Naive thymus-derived CD4-positive, alpha-beta T cell (primary cell): ENCODE measurements at regions not wholly inside any gene's neighbourhood (a gene's known extent, or its start where the extent isn't known, plus 50 kb on each side); places are given as distances from the start of the nearest gene placed in this dataset.

Experiments used
- ATAC-seq: fragments of 150-1000 bp; cut with Tn5 transposase; 2 replicates; pipeline ENCODE4 v1.10.0; 2021; ENCODE audit warnings: mild to moderate bottlenecking, moderate library complexity
- CTCF ChIA-PET: fragments of 350-600 bp; sonication (Branson Sonifier 250); formaldehyde crosslinking; loops from one replicate; lab custom pipeline; 2021; ENCODE audit warnings: antibody characterized with exemption; lab: Charles Lee
- POLR2A ChIA-PET: fragments of 350-600 bp; sonication (Branson Sonifier 250); formaldehyde crosslinking; loops from one replicate; lab custom pipeline; 2021; ENCODE audit warnings: antibody characterized with exemption, inconsistent platforms; lab: Charles Lee
- DNase-seq, 9 donors: peaks; one replicate each; pipeline versions ENCODE4 v3.0.0 to v3.0.0-alpha.2; 2020 to 2022; ENCODE audit warnings: mixed read lengths in 1 of 9
- H3K27ac ChIP-seq: one replicate; pipeline ENCODE4 v1.7.0; 2013; ENCODE audit warnings: mild to moderate bottlenecking, low read depth, low read length, moderate library complexity
- H3K27me3 ChIP-seq, 2 donors: one replicate each; pipeline ENCODE4 v1.7.0; 2013; ENCODE audit warnings: low read length in 2 of 2, mild to moderate bottlenecking in 2 of 2, moderate library complexity in 2 of 2; ENCODE audit not compliant: control insufficient read depth in 2 of 2, insufficient read depth in 2 of 2
- H3K36me3 ChIP-seq, 3 experiments: 1 replicate in 2 of 3; 2 replicates in 1 of 3; pipeline ENCODE4 v1.7.0; 2013; ENCODE audit warnings: low read length in 3 of 3, mild to moderate bottlenecking in 3 of 3, moderate library complexity in 1 of 3; ENCODE audit not compliant: insufficient read depth in 3 of 3, control insufficient read depth in 2 of 3
- H3K4me1 ChIP-seq, 2 donors: one replicate each; pipeline ENCODE4 v1.7.0; 2013; ENCODE audit warnings: low read length in 2 of 2, mild to moderate bottlenecking in 2 of 2, moderate library complexity in 1 of 2; ENCODE audit not compliant: control insufficient read depth in 2 of 2, insufficient read depth in 2 of 2
- H3K4me3 ChIP-seq: 2 replicates; pipeline ENCODE4 v1.7.0; 2013; ENCODE audit warnings: mild to moderate bottlenecking, low read length
- H3K9me3 ChIP-seq, 3 experiments: 1 replicate in 2 of 3; 2 replicates in 1 of 3; pipeline ENCODE4 v1.7.0; 2013; ENCODE audit warnings: low read length in 3 of 3; ENCODE audit not compliant: control insufficient read depth in 2 of 3
- H3K27ac Mint-ChIP-seq, 9 donors: one replicate each; pipeline ENCODE4 v1.8.0; 2020 to 2022; ENCODE audit warnings: mixed read lengths in 9 of 9, mild to moderate bottlenecking in 8 of 9, moderate library complexity in 5 of 9, inconsistent platforms in 2 of 9
- H3K27me3 Mint-ChIP-seq, 5 donors: one replicate each; pipeline ENCODE4 v1.8.0; 2021 to 2022; ENCODE audit warnings: mixed read lengths in 5 of 5, mild to moderate bottlenecking in 1 of 5
- H3K36me3 Mint-ChIP-seq, 5 donors: one replicate each; pipeline ENCODE4 v1.8.0; 2020 to 2022; ENCODE audit warnings: mixed read lengths in 5 of 5, mild to moderate bottlenecking in 3 of 5, inconsistent platforms in 1 of 5
- H3K4me1 Mint-ChIP-seq, 7 donors: one replicate each; pipeline ENCODE4 v1.8.0; 2020 to 2022; ENCODE audit warnings: mixed read lengths in 7 of 7, mild to moderate bottlenecking in 3 of 7, inconsistent platforms in 1 of 7
- H3K4me3 Mint-ChIP-seq, 10 donors: one replicate each; pipeline ENCODE4 v1.8.0; 2020 to 2022; ENCODE audit warnings: mild to moderate bottlenecking in 10 of 10, mixed read lengths in 10 of 10, moderate library complexity in 6 of 10, inconsistent platforms in 2 of 10
- H3K9me3 Mint-ChIP-seq, 11 donors: one replicate each; pipeline ENCODE4 v1.8.0; 2020 to 2022; ENCODE audit warnings: mixed read lengths in 11 of 11, mild to moderate bottlenecking in 4 of 11, inconsistent platforms in 1 of 11, moderate library complexity in 1 of 11
- intact Hi-C, 2 donors: fragments of 100-400 bp; cut with micrococcal nuclease; formaldehyde crosslinking; loops; one replicate each; pipeline ENCODE4 v1.15.1; 2023

DNA sequence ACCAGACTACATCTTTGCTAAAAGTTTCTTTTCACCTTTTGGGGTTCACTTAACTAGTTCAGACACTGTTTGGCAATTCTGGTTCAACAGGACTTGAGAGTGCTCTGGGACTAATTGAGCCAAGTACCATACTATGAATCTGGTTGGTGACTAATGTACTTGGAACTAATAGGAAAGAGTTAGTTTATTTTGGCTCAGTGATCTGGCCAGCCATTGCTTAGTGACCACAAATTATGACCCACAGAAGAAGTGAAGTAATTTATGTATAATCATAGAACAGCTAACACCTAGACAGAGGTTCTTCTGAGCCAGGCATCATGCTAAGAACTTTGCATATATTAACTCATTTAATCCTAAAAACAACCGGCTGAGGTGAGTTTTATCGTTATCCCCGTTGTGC, 126.5 kb upstream of the JCAD start:
- peaks cover 0 to 8% (median 4%) of the 10 kb centered on the region in 5 donors for H3K27me3 Mint-ChIP-seq
- no peaks in the 10 kb centered on the region for H3K36me3 Mint-ChIP-seq
- Histone ChIP-seq H3K9me3 (no peaks in the 10 kb centered on the region), H3K27ac (no peak overlapping the region), H3K36me3 (no peaks in the 10 kb centered on the region), H3K4me3 (no peak overlapping the region), H3K27me3 (no peaks in the 10 kb centered on the region), H3K4me1 (no peaks in the 10 kb centered on the region)
- no peak overlapping the region for H3K27ac Mint-ChIP-seq
- no peak overlapping the region for H3K4me3 Mint-ChIP-seq
- H3K4me1 Mint-ChIP-seq, result peaks cover 0 to 6% (median 0%) of the 10 kb centered on the region in 7 donors
- intact Hi-C loops, result no loop called here
- H3K9me3 Mint-ChIP-seq, result no peaks in the 10 kb centered on the region
- ATAC-seq, result no peak
- DNase-seq, result no peak
- POLR2A ChIA-PET, result interaction anchor here (0.7 kb wide), 1 partner anchor 15 kb away, joined by 4 read pairs; no protein-coding TSS in a partner anchor
- CTCF ChIA-PET, result no interaction called here

DNA sequence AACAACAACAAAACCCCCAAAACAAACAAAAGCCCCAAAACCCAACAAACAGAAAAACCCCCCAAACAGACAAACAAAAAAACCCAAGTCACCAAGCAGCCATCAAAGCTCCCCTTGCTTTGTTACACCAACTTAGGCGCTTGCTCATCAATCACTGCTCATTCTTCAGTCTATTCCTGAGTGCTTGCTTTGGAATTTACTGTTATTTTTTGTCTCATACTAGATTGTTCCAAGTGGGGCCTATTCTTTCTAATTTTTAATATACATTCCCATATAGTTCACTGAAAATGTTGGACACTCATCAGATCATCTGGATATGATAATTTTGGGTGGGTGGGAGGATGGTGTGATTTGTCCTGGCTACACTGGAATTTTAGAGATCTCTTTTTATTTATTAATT, 126.0 kb upstream of the JCAD start:
- CTCF ChIA-PET, result no interaction called here
- Mint-ChIP-seq H3K27ac (no peak overlapping the region), H3K9me3 (no peaks in the 10 kb centered on the region), H3K27me3 (peaks cover 0 to 8% (median 4%) of the 10 kb centered on the region in 5 donors), H3K4me3 (no peak overlapping the region), H3K4me1 (peaks cover 0 to 6% (median 0%) of the 10 kb centered on the region in 7 donors), H3K36me3 (no peaks in the 10 kb centered on the region)
- no peaks in the 10 kb centered on the region for H3K27me3 ChIP-seq
- intact Hi-C loops, result no loop called here
- no peak overlapping the region for H3K27ac ChIP-seq
- H3K4me1 ChIP-seq, result no peaks in the 10 kb centered on the region
- POLR2A ChIA-PET, result no interaction called here
- H3K36me3 ChIP-seq, result no peaks in the 10 kb centered on the region
- no peak for DNase-seq
- no peaks in the 10 kb centered on the region for H3K9me3 ChIP-seq
- no peak overlapping the region for H3K4me3 ChIP-seq
- no peak for ATAC-seq

DNA sequence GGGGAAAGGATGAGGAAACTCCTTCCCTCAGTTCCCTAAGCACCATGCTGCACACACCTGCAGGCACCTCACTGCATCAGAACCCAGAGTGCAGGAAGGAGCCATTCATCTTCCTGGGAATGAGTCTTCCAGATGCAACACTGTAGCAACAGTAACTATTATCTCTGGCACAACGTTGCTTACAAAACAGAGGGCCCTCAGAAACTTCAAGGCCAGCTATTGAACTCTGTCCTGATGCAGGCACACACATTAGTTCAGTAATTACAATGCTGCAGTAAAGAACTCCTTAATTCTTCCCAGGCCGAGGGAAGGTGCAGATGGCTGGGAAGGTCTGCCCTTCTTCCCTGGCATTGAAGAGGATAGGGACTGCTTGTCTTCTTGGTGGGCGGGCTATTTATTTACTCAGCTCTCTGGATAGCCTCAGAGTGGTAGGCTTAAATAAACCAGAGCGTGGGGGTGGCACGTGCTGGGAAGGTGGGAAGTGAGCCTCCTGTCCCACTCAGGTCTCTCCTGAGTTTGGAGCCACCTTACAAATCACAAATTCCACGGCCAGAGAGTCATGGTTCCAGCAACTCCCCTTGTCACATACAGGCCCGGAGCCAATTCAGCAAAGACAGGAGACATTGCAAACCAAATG, 125.1 kb upstream of the JCAD start:
- Mint-ChIP-seq H3K27me3 (peaks cover 0 to 13% (median 4%) of the 10 kb centered on the region in 5 donors), H3K4me1 (peaks cover 0 to 2% (median 0%) of the 10 kb centered on the region in 7 donors), H3K4me3 (no peak overlapping the region), H3K9me3 (no peaks in the 10 kb centered on the region), H3K27ac (no peak overlapping the region), H3K36me3 (no peaks in the 10 kb centered on the region)
- H3K27ac ChIP-seq, result no peak overlapping the region
- POLR2A ChIA-PET, result no interaction called here
- H3K4me3 ChIP-seq, result no peak overlapping the region
- intact Hi-C loops, result no loop called here
- CTCF ChIA-PET, result no interaction called here
- DNase-seq (no peak), ATAC-seq (no peak)
- no peaks in the 10 kb centered on the region for H3K4me1 ChIP-seq
- H3K36me3 ChIP-seq, result no peaks in the 10 kb centered on the region
- H3K27me3 ChIP-seq, result no peaks in the 10 kb centered on the region
- H3K9me3 ChIP-seq, result no peaks in the 10 kb centered on the region

DNA sequence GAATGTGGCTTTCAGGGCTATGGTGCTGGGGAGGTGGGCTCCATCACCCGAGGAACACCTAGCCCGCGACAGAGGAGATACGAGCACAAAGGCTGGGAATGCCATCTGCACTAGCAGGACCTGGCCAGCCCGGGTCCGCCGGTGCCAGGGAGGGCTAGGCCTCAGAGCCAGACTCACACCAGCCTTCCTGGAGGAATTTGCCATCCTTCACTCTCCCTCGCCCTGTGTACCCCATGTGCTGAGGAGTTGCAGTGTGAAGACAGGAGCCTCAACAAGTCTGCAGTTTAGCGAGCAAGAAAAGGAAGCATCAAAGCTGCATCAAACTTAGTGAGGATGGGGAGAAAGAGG, 123.6 kb upstream of the JCAD start:
- Mint-ChIP-seq H3K27ac (no peak overlapping the region), H3K9me3 (no peaks in the 10 kb centered on the region), H3K27me3 (peaks cover 0 to 20% (median 4%) of the 10 kb centered on the region in 5 donors), H3K4me3 (no peak overlapping the region), H3K4me1 (peaks cover 0 to 2% (median 0%) of the 10 kb centered on the region in 7 donors), H3K36me3 (no peaks in the 10 kb centered on the region)
- Histone ChIP-seq H3K36me3 (no peaks in the 10 kb centered on the region), H3K4me1 (no peaks in the 10 kb centered on the region), H3K27ac (no peak overlapping the region), H3K4me3 (no peak overlapping the region), H3K27me3 (no peaks in the 10 kb centered on the region), H3K9me3 (no peaks in the 10 kb centered on the region)
- ATAC-seq (no peak), DNase-seq (no peak)
- POLR2A ChIA-PET, result no interaction called here
- CTCF ChIA-PET, result no interaction called here
- intact Hi-C loops, result no loop called here

DNA sequence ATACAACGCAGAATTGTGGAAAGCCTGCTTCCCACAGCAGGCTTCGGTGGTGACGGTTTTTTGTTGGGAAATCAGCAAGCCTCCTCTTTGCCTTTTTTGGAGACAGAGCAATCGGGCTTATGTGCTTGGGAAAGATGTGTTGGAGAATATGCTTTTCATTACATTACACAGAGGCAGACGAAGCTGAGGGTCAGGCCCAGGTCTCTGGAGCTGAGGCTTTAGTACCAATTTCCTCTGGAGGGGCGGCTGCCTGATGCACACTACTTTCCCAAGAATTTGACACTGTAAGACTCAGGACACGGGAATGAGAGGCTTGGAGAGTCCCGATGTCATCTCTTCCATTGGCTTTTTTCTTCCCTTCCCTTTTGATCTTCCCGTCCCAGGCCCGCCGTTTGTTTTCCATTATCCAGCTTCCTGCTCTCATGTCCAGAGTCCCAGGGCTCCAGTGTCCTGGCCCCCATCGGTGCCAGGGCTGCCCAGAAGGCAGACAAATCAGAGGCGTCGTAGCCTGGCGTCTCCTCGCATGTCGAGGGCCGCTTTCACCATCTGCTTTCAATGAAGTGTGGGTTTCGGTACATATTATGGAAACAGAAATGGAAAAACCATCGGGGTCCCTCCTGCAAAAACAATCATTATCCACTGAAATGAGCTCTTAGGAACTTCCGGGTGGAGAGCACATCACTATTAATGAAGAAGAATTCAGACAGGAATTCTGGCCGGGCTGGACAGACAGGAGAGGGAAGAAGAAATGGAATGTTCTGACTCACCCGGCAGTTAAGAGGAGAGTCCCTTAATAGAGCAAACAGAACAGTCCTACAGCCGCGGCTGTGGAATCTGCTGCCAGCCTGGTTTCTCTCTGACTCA, 123.0 kb upstream of the JCAD start:
- ATAC-seq (no peak), DNase-seq (no peak)
- Mint-ChIP-seq H3K4me1 (peaks cover 0 to 2% (median 0%) of the 10 kb centered on the region in 7 donors), H3K36me3 (no peaks in the 10 kb centered on the region), H3K27ac (no peak overlapping the region), H3K27me3 (peaks cover 0 to 24% (median 10%) of the 10 kb centered on the region in 5 donors), H3K4me3 (no peak overlapping the region), H3K9me3 (no peaks in the 10 kb centered on the region)
- Histone ChIP-seq H3K36me3 (no peaks in the 10 kb centered on the region), H3K4me3 (no peak overlapping the region), H3K27me3 (no peaks in the 10 kb centered on the region), H3K27ac (no peak overlapping the region), H3K9me3 (no peaks in the 10 kb centered on the region), H3K4me1 (no peaks in the 10 kb centered on the region)
- intact Hi-C loops, result no loop called here
- ChIA-PET POLR2A (no interaction called here), CTCF (no interaction called here)

DNA sequence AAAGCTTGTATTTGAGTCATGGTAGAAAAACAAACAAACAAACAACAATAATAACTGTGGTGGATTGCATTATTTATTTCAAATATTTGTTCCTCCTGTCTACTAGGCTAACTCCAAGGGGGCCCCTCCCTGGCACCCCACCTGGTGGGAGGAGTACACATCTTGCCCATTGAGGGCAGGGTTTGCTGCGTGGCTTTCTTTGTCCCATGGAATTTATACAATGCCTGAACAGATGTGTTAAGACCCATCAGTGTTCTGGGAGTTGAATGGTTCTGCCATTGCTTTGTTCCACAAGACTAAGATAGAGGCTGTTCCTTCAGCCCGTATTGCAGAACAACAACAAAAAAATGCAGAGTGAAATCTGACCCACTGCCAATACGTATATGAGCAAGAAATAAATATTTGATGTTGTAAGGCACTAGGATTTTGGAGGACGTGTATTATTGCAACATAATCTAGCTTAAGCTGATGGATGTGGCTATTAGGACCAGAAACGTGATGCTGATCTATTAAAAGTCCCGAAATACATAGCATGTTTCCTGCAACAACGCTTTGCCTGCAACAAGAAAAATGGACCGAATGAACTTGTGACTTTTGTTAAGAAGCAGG, 119.1 kb upstream of the JCAD start:
- DNase-seq, result no peak
- Histone ChIP-seq H3K9me3 (no peaks in the 10 kb centered on the region), H3K27me3 (no peaks in the 10 kb centered on the region), H3K4me3 (no peak overlapping the region), H3K36me3 (no peaks in the 10 kb centered on the region), H3K27ac (no peak overlapping the region), H3K4me1 (no peaks in the 10 kb centered on the region)
- POLR2A ChIA-PET, result no interaction called here
- Mint-ChIP-seq H3K36me3 (no peaks in the 10 kb centered on the region), H3K9me3 (no peaks in the 10 kb centered on the region), H3K27me3 (peaks cover 0 to 29% (median 12%) of the 10 kb centered on the region in 5 donors), H3K4me3 (no peak overlapping the region), H3K27ac (no peak overlapping the region), H3K4me1 (no peaks in the 10 kb centered on the region)
- intact Hi-C loops, result no loop called here
- CTCF ChIA-PET, result no interaction called here
- ATAC-seq, result no peak
